ENCODE measurements at regions not wholly inside any gene's neighbourhood (a gene's known extent, or its start where the extent isn't known, plus 50 kb on each side); places are given as distances from the start of the nearest gene placed in this dataset.

DNA sequence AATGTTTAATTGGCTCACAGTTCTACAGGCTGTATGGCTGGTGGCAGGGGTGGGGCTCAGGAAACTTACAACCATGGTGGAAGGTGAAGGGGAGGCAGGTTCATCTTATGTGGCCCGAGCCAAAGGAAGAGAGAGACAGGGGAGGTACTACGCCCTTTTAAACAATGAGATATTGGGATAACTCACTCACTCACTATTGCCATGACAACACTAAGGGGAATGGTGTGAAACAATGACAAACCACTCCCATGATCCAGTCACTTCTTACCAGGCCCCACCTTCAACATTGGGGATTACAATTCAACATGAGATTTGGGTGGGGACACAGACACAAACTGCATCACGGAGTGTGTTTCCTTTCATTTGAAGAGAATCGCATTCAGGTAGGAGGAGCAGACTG is 220.9 kb downstream of the GADD45G start (continued):
- TF ChIP-seq, protein P1, sequence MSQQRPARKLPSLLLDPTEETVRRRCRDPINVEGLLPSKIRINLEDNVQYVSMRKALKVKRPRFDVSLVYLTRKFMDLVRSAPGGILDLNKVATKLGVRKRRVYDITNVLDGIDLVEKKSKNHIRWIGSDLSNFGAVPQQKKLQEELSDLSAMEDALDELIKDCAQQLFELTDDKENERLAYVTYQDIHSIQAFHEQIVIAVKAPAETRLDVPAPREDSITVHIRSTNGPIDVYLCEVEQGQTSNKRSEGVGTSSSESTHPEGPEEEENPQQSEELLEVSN (IDR thresholded peaks at IDR 0.05), result no peak
- no peak for TF ChIP-seq CBX8 (IDR thresholded peaks at IDR 0.05; ENCODE audit: borderline replicate concordance, low read depth, low read length)
- TF ChIP-seq RBBP5 (IDR thresholded peaks at IDR 0.05; ENCODE audit: borderline replicate concordance, low read depth, low read length), result no peak
- TF ChIP-seq JUND (IDR thresholded peaks at IDR 0.05; ENCODE audit: low read length), result no peak
- no peak for TF ChIP-seq BACH1 (IDR thresholded peaks at IDR 0.05; ENCODE audit: low read length)
- no peak for TF ChIP-seq GTF2F1 (IDR thresholded peaks at IDR 0.05; ENCODE audit: borderline replicate concordance, low read depth, low read length)

Measured in H1 (cell line).